Activated T-helper 2 cell treated with anti-CD3 and anti-CD28 coated beads, Interferon-gamma antibody, Interleukin-2, Interleukin-4, amounts not matched to agents 10 μg/mL and 5 μg/mL and 100 μg/mL, durations not matched to agents 14 hours and 24 hours and 36 hours (primary cell): ENCODE measurements at regions not wholly inside any gene's neighbourhood (a gene's known extent, or its start where the extent isn't known, plus 50 kb on each side); places are given as distances from the start of the nearest gene placed in this dataset.
"Not testable (repeated sequence)": the region's sequence is repeated elsewhere in the genome, so short reads cannot be mapped to it uniquely, and the experiment has no call there.

ENCODE experiments used
- DNase-seq: peaks from one replicate; pipeline ENCODE4 v3.0.0; 2021; ENCODE audit warnings: low spot score
- H3K27ac Mint-ChIP-seq: one replicate; pipeline ENCODE4 v1.8.0; 2021; ENCODE audit warnings: mixed read lengths
- H3K27me3 Mint-ChIP-seq: one replicate; pipeline ENCODE4 v1.8.0; 2021; ENCODE audit warnings: low read depth, mixed read lengths
- H3K36me3 Mint-ChIP-seq: one replicate; pipeline ENCODE4 v1.8.0; 2021; ENCODE audit warnings: low read depth, mixed read lengths
- H3K4me1 Mint-ChIP-seq: one replicate; pipeline ENCODE4 v1.8.0; 2021; ENCODE audit warnings: low read depth, mixed read lengths
- H3K4me3 Mint-ChIP-seq: one replicate; pipeline ENCODE4 v1.8.0; 2021; ENCODE audit warnings: low read depth, mild to moderate bottlenecking, moderate library complexity, mixed read lengths
- H3K9me3 Mint-ChIP-seq: one replicate; pipeline ENCODE4 v1.8.0; 2021; ENCODE audit warnings: mixed read lengths
- intact Hi-C: fragments of 100-400 bp; cut with micrococcal nuclease; formaldehyde crosslinking; loops from one replicate; pipeline ENCODE4 v1.15.1; 2023

DNA sequence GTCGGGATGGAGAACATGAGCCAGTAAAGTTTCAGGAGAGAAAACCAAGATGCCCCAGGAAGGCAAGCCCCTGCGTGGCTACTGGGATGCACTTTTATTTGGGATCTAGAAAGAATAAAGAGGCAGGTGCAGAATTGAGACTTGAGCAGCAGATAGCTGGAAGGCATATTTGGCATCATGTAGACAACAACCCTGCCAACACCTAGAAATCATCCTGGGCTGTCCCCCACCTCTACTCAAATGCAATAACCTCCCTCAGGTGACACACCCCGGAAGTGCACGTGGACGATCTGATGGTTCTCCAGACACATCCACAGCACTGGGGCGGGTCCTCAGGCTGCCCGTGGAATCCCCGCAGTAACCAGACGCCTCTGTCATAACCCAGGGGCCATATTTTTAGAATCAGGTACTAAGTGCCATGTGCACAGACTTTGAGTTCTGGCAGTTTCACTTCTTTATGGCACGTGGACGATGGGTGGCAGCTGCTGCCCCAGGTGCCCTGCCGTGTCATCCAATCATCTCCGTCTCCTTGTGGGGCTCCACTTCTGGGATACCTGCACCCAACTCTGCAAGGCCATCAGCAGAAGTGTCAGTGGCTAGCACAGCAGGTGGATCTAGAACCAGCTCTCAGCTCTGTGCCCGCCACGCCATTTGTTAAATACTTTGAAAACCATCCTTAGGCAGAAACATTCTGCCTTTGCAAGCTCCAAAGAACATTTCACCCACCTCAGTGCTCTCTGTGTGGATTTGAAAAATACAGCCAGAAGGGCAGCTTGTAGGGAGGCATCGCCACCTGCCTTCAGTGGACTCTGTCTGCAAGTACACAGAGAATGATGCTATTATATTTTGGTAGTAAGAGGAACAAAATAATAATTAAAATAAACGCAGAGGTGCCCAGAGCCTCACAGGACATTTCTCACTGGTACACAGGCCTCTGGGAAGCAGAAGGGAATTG lies 771.7 kb upstream of the TMEM132C start:
- Mint-ChIP-seq H3K27me3 (no peaks in the 10 kb centered on the region), H3K4me3 (no peak overlapping the region), H3K27ac (no peak overlapping the region), H3K4me1 (no peaks in the 10 kb centered on the region), H3K9me3 (no peaks in the 10 kb centered on the region), H3K36me3 (no peaks in the 10 kb centered on the region)
- intact Hi-C loops: no loop called here
- DNase-seq: no peak

DNA sequence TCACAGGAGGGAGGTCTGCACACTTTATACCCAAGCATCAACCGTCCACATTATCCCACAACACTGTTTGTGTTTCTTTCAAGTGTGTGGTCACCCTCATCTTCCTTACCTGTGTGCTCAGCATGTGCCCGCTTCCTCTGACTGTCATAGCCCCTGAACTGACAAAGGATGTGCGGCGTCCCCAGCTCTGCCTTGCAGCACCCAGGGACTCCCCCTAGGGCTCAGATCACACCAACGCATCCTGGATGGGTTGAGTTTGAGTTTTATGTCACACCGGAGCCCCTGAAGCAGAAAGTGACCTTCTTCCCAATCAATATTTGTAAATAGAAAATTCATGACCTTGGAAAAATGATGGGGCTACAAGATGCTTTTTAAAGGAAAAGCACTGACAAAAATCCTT lies 770.7 kb upstream of the TMEM132C start:
- H3K4me3 Mint-ChIP-seq: no peak overlapping the region

DNA sequence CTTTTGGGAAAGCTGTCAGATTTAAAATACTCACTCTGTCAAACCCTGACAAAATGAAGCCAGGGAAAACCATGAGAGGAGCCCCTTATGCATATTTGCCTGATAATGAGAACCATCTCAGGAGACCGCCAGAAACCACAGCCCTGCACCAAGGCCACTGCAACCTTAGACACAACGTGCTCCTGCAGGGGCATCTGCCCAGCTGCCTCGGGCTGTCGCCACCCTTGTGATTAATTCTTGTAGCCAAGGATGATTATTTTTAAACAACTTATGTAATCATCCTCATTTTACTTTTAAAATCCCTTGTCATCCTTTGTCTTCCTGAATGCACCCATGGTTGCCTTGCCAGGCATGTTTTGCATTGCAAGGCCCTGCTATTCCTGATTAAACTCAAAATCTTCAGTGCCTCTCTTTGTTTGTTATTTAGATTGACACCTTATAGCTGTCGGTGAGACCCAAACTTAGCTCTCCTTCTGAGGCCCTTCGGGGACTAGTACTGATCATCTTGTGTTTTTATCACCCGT lies 766.4 kb upstream of the TMEM132C start:
- no peaks in the 10 kb centered on the region for H3K4me1 Mint-ChIP-seq
- H3K27me3 Mint-ChIP-seq: no peaks in the 10 kb centered on the region
- no peaks in the 10 kb centered on the region for H3K36me3 Mint-ChIP-seq
- no peak overlapping the region for H3K4me3 Mint-ChIP-seq
- H3K9me3 Mint-ChIP-seq: peaks cover 15% of the 10 kb centered on the region
- intact Hi-C loops: no loop called here
- no peak overlapping the region for H3K27ac Mint-ChIP-seq
- no peak for DNase-seq

More for the DNA sequence above, 770.7 kb upstream of the TMEM132C start:
- Mint-ChIP-seq H3K4me1 (no peaks in the 10 kb centered on the region), H3K36me3 (no peaks in the 10 kb centered on the region), H3K9me3 (peaks cover 4% of the 10 kb centered on the region), H3K27me3 (no peaks in the 10 kb centered on the region), H3K27ac (no peak overlapping the region)
- intact Hi-C loops: no loop called here
- no peak for DNase-seq

DNA sequence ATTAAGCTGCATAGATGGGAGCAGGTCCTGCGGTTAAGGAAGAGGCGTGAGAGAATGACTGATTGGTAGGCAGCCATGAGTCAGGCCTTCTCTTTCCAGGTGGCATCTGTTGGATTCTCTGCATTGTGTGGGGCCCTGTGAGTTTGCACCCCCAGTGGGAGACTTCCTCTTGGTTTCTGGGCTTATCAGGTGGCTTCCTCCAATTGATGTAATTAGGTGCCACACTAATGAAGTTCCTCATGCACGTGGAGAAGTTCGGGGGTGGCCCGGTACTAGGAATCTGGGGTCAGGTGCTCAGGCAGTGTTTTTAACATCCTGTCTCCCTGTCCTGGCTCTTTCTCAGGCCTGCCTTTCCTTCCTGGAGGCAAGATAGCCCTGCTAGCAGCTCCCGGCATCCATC lies 765.1 kb upstream of the TMEM132C start:
- no peaks in the 10 kb centered on the region for H3K36me3 Mint-ChIP-seq
- no peaks in the 10 kb centered on the region for H3K27me3 Mint-ChIP-seq
- intact Hi-C loops: no loop called here
- H3K27ac Mint-ChIP-seq: no peak overlapping the region
- no peaks in the 10 kb centered on the region for H3K4me1 Mint-ChIP-seq
- peaks cover 15% of the 10 kb centered on the region for H3K9me3 Mint-ChIP-seq
- no peak for DNase-seq
- no peak overlapping the region for H3K4me3 Mint-ChIP-seq

DNA sequence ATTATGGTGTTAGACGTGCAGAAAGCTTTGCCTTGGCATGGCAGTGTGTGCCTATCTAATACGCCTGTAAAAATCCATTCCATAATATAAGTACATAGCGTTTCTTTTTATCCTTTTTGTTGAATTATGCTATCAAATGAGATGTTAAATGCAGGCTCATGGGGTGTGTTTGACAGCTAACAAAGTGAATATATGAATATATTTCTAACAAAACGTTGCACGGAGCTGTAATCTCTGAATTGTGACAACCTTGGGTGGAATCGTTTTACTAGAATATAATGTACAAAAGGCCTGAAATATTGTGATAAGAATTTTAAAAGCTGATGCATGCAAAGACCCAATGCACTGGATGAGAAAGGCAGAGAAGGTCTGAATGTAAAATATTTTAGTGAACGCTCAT lies 763.7 kb upstream of the TMEM132C start:
- H3K4me3 Mint-ChIP-seq: no peak overlapping the region
- DNase-seq: no peak
- H3K36me3 Mint-ChIP-seq: no peaks in the 10 kb centered on the region
- H3K9me3 Mint-ChIP-seq: peaks cover 19% of the 10 kb centered on the region
- H3K27me3 Mint-ChIP-seq: no peaks in the 10 kb centered on the region
- no peak overlapping the region for H3K27ac Mint-ChIP-seq
- intact Hi-C loops: no loop called here
- no peaks in the 10 kb centered on the region for H3K4me1 Mint-ChIP-seq

DNA sequence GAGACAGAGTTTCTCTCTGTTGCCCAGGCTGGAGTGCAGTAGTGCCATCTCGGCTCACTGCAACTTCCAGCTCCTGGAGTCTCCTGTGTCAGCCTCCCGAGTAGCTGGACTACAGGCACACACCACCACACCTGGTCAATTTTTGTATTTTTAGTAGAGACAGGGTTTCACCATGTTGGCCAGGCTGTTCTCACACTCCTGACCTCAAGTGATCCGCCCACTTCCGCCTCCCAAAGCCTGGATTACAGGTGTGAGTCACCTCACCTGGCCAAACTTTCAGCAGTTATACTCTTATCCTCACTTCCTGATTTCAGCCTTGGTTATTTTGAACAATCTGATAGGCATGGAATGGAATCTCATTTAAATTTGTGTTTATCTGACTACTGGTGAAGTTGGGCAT lies 763.0 kb upstream of the TMEM132C start:
- H3K36me3 Mint-ChIP-seq, H3K27ac Mint-ChIP-seq, H3K4me3 Mint-ChIP-seq, intact Hi-C loops, H3K27me3 Mint-ChIP-seq, H3K4me1 Mint-ChIP-seq, DNase-seq: not testable (repeated sequence)
- peaks cover 19% of the 10 kb centered on the region for H3K9me3 Mint-ChIP-seq

DNA sequence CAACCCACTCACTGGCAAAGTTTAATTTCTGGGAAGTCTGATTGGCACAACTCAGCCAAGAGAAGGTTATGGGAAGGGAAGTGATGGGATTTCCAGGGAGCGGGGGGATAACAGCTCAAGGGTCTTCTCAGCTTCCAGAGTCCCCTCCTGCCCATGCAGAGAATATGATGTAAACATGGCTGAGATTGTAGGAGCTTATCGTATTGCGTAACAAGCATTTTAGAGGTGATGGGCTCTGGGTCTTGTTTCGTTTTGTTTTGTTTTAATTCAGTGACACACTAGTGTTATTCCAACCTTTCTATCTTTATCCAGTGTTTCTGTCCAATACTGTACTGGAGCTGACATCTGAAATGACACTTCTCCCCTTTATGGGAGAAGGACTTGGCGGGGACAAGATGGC lies 762.1 kb upstream of the TMEM132C start:
- Mint-ChIP-seq H3K36me3 (no peaks in the 10 kb centered on the region), H3K27me3 (no peaks in the 10 kb centered on the region), H3K9me3 (peaks cover 20% of the 10 kb centered on the region), H3K27ac (no peak overlapping the region), H3K4me3 (no peak overlapping the region), H3K4me1 (peaks cover 9% of the 10 kb centered on the region)
- no peak for DNase-seq
- intact Hi-C loops: no loop called here

DNA sequence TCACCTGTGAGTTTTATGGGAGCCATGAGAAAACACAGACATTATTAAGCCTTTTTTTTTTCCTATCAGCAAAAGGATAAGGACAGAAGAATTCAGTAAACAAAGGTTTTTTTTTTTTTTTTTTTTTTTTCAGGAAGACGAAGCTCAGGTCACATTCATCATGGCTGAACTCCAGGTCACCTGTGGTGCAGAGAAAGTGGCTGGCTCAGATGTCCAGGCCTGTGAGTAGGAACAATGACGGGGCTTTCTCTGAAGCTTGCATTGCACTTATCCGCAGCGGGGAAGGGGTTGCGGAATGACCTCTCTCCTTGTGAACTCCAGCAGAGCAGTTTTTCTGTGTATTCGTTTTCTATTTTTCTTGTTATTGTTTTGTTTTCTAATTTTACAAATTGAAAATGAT lies 759.6 kb upstream of the TMEM132C start:
- Mint-ChIP-seq H3K27me3 (no peaks in the 10 kb centered on the region), H3K27ac (no peak overlapping the region), H3K36me3 (no peaks in the 10 kb centered on the region), H3K9me3 (peaks cover 18% of the 10 kb centered on the region), H3K4me1 (peaks cover 12% of the 10 kb centered on the region), H3K4me3 (no peak overlapping the region)
- DNase-seq: no peak
- intact Hi-C loops: no loop called here

DNA sequence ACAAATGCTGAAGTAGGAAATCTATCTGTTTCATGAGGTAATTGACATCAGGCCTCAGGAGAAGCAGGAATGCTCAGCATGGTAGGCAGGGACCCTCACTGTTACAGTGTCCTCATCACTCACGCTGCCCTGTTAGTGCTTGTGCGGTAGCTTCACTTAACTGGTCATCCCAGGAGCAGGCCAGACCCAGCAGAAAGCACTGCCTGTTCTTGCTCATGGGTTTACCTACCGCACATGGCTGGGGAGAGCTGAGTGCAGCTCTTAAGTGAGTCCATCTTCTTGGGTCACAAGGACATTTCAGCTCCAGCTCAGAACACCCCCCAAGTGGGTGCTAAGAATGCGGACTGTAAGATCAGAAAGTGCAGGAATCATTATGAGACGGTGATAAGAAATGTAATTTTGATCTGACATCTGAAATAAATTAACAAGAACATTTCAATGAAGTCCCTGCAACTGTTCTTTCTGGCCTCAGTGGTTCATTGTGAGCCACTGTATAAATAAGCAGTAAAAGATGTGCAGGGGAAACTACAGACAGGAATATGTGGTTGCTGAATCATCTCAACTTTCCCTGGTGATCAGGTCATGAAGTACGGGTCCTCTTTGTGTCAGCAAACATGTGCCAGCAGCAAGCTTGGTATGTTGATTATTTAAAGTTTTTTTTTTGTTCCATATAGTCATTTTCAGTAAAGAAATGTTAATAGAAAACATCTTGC lies 757.7 kb upstream of the TMEM132C start:
- Mint-ChIP-seq H3K27me3 (no peaks in the 10 kb centered on the region), H3K4me1 (peaks cover 12% of the 10 kb centered on the region), H3K27ac (peak overlapping the region; percentile 26), H3K36me3 (no peaks in the 10 kb centered on the region), H3K9me3 (peaks cover 12% of the 10 kb centered on the region), H3K4me3 (no peak overlapping the region)
- no peak for DNase-seq
- intact Hi-C loops: loop anchor here (1.0 kb wide), 1 partner anchor 50 kb away; no protein-coding TSS in a partner anchor

DNA sequence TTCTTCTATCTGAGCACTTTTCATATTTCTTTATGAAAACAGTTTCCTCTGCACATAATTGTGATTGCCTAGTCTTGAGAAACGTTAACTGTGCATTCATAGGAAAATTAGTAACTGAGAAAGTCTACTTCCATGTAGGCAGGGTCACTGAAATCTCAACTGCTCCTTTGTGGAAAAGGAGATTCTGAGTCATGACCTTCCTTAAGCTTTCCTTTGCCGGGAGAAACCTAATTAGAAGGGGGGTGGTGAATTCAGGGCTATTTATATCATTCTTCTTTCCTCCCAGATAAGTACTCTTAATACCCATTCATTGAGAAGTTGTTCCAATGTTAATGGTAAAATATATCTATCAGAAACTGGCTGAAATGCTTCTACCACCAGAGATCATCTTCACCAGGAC lies 751.0 kb upstream of the TMEM132C start:
- Mint-ChIP-seq H3K4me3 (no peak overlapping the region), H3K36me3 (no peaks in the 10 kb centered on the region), H3K27ac (no peak overlapping the region), H3K4me1 (no peaks in the 10 kb centered on the region), H3K27me3 (no peaks in the 10 kb centered on the region), H3K9me3 (peaks cover 2% of the 10 kb centered on the region)
- no peak for DNase-seq
- intact Hi-C loops: no loop called here

DNA sequence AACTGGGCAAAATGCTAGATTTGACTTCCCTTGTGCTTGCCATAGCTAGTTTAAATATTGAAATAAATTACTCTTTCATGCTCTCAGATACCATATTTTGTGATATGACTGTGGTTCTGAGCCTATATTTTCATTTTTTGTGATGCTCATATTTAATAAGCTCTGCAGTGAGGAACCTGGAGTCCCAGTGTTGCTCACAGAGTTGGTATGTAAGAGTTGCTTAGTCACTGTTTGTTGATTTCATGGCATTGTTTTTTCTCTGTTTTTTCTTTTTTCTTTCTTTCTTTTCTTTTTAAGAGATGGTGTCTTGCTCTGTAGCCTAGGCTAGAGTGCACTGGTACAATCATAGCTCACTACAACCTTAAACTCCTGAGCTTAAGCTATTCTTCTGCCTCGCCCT lies 750.5 kb upstream of the TMEM132C start:
- no peak overlapping the region for H3K4me3 Mint-ChIP-seq
- H3K4me1 Mint-ChIP-seq: no peaks in the 10 kb centered on the region
- no peaks in the 10 kb centered on the region for H3K36me3 Mint-ChIP-seq
- H3K27ac Mint-ChIP-seq: no peak overlapping the region
- no peaks in the 10 kb centered on the region for H3K27me3 Mint-ChIP-seq
- intact Hi-C loops: no loop called here
- H3K9me3 Mint-ChIP-seq: peaks cover 4% of the 10 kb centered on the region
- no peak for DNase-seq

DNA sequence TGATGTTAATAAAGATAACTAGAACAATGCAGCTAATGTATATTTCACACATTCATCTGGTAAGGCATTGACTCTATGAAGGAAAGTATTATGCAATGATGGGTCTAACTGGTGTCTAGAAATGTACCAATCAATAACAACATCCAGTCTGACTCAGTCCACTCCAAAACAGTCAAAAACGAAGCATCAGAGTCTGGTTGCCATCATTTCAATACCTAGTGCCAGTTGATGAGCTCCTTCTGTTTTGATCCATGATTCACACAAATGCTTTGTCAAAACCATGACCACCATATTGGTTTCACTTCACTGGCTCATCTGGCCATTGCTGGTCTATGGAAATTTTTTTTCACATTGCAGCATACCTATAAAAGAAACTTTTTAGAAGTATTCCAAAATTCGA lies 747.2 kb upstream of the TMEM132C start:
- Mint-ChIP-seq H3K27me3 (no peaks in the 10 kb centered on the region), H3K4me1 (no peaks in the 10 kb centered on the region), H3K36me3 (no peaks in the 10 kb centered on the region), H3K27ac (no peak overlapping the region), H3K9me3 (peaks cover 4% of the 10 kb centered on the region), H3K4me3 (no peak overlapping the region)
- intact Hi-C loops: no loop called here
- no peak for DNase-seq

DNA sequence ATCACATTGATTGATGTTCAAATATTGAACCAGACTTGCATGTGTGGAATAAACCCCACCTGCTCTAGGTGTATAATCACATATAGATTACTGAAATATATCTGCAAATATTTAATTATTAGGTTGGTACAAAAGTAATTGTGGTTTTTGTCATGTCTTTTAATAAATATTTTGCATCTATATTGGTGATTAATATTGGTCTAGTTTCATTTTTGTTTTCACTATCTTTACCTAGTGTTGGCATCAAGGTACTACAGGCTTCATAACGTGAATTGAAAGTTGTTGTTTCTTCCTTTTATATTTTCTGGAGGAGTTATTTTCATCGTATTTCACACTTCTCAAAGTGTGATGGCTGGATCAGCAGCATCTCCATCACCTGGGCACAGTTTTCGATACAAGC lies 740.0 kb upstream of the TMEM132C start:
- H3K27me3 Mint-ChIP-seq: no peaks in the 10 kb centered on the region
- intact Hi-C loops: no loop called here

More for the DNA sequence above, 740.0 kb upstream of the TMEM132C start:
- Mint-ChIP-seq H3K4me1 (no peaks in the 10 kb centered on the region), H3K4me3 (no peak overlapping the region), H3K36me3 (no peaks in the 10 kb centered on the region), H3K27ac (no peak overlapping the region), H3K9me3 (no peaks in the 10 kb centered on the region)
- no peak for DNase-seq
